ENCODE measurements at regions not wholly inside any gene's neighbourhood (a gene's known extent, or its start where the extent isn't known, plus 50 kb on each side); places are given as distances from the start of the nearest gene placed in this dataset.
A peak's percentile ranks its signal among the peaks of the same experiment; 100 is the strongest.
"Not testable (repeated sequence)": the region's sequence is repeated elsewhere in the genome, so short reads cannot be mapped to it uniquely, and the experiment has no call there.

DNA sequence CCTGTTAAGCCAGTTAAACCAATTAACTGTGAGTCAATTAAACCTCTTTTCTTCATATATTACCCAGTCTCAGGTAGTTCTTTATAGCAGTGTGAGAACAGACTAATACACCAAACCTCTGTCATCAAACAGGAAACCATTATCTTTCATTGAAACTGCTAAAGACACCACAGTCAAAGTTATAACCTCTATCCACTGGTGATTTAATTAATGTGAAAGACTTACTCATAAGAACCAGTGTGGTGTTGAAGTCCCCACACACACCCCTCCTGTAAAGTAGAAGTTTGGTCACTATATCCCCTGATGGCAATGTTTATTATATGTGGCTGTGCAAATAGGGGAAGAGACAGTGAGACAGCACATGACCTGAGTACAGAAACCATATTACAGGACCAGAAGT is 228.1 kb downstream of the NEBL start:
- no peak overlapping the region for H3K4me3 ChIP-seq (ENCODE audit: control insufficient read depth, low read depth, low read length)
- no peak for DNase-seq (ENCODE audit: low read depth)
- TF ChIP-seq, protein P1, sequence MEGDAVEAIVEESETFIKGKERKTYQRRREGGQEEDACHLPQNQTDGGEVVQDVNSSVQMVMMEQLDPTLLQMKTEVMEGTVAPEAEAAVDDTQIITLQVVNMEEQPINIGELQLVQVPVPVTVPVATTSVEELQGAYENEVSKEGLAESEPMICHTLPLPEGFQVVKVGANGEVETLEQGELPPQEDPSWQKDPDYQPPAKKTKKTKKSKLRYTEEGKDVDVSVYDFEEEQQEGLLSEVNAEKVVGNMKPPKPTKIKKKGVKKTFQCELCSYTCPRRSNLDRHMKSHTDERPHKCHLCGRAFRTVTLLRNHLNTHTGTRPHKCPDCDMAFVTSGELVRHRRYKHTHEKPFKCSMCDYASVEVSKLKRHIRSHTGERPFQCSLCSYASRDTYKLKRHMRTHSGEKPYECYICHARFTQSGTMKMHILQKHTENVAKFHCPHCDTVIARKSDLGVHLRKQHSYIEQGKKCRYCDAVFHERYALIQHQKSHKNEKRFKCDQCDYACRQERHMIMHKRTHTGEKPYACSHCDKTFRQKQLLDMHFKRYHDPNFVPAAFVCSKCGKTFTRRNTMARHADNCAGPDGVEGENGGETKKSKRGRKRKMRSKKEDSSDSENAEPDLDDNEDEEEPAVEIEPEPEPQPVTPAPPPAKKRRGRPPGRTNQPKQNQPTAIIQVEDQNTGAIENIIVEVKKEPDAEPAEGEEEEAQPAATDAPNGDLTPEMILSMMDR (conservative IDR thresholded peaks at IDR 0.05; ENCODE audit: control insufficient read depth, insufficient read depth, low read depth, low read length) = no peak

DNA sequence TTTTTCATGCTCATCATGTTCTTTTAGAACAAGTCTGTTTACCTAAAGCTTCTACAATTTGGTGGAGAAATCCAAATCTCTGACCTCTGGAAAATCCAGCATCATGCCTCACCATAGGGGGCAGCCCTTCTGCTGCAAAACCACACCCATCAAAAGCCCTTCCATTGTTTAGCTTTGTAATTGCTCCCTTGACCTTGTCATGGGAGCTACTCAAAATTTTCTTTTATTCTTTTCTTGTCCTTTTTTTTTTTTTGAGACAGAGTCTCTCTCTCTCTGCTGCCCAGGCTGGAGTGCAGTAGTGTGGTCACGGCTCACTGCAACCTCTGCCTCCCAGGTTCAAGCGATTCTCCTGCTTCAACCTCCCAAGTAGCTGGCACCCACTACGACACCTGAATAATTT is 234.4 kb downstream of the NEBL start:
- H3K4me3 ChIP-seq (ENCODE audit: control insufficient read depth, low read depth, low read length) = no peak overlapping the region
- TF ChIP-seq, protein P1 (conservative IDR thresholded peaks at IDR 0.05; ENCODE audit: control insufficient read depth, insufficient read depth, low read depth, low read length) = no peak
- no peak for DNase-seq (ENCODE audit: low read depth)

DNA sequence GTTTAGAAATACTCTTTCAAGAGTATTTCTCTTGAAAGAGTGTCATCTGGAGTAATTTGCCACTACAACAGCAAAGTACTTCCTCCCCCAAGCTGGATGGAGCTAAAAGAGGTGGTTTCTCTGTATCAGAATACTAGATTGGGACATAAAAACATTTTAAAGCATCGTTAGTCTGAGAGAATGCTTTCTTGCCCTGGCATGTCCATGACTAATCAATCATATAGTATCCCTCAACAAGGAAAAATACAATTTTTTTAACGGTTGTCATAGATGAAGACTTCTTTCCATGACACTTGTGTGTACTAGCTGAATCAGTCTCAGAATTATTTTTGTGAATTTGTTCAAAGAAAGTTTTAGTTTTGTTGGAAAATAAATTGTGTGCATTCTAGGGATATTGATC is 237.9 kb downstream of the NEBL start:
- no peak overlapping the region for H3K4me3 ChIP-seq (ENCODE audit: control insufficient read depth, low read depth, low read length)
- no peak for DNase-seq (ENCODE audit: low read depth)
- TF ChIP-seq, protein P1 (conservative IDR thresholded peaks at IDR 0.05; ENCODE audit: control insufficient read depth, insufficient read depth, low read depth, low read length) = no peak

DNA sequence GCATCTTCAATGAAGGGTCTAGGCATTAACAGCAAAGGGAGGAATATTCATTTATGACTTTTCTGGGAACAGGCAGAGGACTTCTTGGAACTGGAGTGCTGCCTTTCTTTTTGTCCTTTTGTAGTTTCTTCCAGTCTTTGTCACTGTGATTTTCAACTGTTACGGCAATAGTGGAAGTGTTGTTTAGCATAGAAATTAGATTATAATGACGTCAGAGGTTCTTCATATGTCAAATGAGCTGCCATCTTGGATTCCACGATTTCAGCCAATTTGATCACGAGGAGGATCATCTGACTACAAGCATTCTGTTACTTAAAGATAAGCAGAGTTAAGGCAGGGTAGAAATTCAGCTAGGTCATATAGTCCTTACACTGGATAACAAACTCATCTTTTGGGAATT is 239.0 kb downstream of the NEBL start:
- no peak overlapping the region for H3K4me3 ChIP-seq (ENCODE audit: control insufficient read depth, low read depth, low read length)
- DNase-seq (ENCODE audit: low read depth) = no peak
- TF ChIP-seq, protein P1 (conservative IDR thresholded peaks at IDR 0.05; ENCODE audit: control insufficient read depth, insufficient read depth, low read depth, low read length) = no peak

DNA sequence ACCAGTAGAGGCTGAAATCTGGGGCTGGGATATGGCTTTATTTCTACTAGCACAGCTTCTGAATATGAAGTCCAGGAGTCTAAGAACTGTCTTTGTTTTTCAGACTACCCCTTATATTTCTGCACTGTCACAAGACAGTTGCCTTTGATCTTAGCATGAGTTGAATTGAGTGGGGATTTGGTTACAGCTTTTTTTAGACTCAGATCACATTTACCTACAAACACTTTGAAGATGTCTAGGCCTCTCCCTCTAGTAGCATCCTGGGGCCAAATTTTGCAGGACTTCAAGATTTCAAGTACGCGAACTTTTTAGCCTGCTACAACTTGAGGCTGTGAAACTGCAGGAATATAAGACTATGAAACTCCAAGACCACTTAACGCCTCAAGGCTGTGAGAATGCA is 240.2 kb downstream of the NEBL start:
- TF ChIP-seq, protein P1 (conservative IDR thresholded peaks at IDR 0.05; ENCODE audit: control insufficient read depth, insufficient read depth, low read depth, low read length) = no peak
- no peak overlapping the region for H3K4me3 ChIP-seq (ENCODE audit: control insufficient read depth, low read depth, low read length)
- DNase-seq (ENCODE audit: low read depth) = no peak

DNA sequence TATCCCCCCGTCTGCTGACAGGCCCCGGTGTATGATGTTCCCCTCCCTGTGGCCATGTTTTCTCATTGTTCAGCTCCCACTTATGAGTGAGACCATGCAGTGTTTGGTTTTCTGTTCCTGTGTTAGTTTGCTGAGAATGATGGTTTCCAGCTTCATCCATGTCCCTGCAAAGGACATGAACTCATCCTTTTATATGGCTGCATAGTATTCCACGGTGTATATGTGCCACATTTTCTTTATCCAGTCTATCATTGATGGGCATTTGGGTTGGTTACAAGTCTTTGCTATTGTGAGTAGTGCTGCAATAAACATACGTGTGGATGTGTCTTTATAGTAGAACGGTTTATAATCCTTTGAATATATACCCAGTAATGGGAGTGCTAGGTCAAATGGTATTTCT is 244.7 kb downstream of the NEBL start:
- not testable (repeated sequence) for DNase-seq (ENCODE audit: low read depth); H3K4me3 ChIP-seq (ENCODE audit: control insufficient read depth, low read depth, low read length)

DNA sequence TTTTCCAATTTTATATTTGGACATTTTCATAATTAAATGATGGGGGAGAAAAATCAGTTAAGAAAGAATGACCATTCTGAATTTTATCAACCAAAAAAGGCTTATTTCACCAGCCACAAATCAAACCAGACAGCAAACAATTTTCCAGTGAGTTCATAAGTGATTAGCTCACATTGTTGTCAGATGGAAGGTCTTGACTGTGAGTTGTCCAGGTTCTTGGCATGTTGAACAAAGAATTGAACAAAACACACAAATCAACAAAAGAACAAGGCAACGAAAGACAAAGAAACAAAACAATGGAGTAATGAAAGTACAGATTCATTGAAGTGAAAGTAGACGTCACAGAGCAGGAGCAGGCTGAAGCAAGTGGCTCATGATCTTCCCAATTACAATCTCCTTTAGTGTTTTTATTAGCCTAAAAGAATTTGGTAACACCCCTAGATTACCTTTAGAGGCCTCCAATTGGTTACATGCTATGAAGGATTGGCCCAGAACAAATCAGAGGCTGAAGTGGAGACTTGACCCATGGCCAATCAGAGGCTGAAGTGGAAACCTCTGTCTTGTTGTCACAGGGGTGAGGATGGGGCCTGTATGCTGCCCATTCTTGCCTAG is 248.7 kb downstream of the NEBL start:
- TF ChIP-seq, protein P1 (conservative IDR thresholded peaks at IDR 0.05; ENCODE audit: control insufficient read depth, insufficient read depth, low read depth, low read length) = no peak
- H3K4me3 ChIP-seq (ENCODE audit: control insufficient read depth, low read depth, low read length) = no peak overlapping the region
- peak; percentile 2 for DNase-seq (ENCODE audit: low read depth)
